ENCODE measurements at regions not wholly inside any gene's neighbourhood (a gene's known extent, or its start where the extent isn't known, plus 50 kb on each side); places are given as distances from the start of the nearest gene placed in this dataset.

- TF ChIP-seq POLR2A (IDR thresholded peaks at IDR 0.05; ENCODE audit: low read depth, low read length) (no peak), POLR2AphosphoS5 (IDR thresholded peaks at IDR 0.05; ENCODE audit: low read depth, low read length) (no peak), TAF1 (IDR thresholded peaks at IDR 0.05; ENCODE audit: low read depth, low read length) (no peak), POU2F2 (IDR thresholded peaks at IDR 0.05; ENCODE audit: low read depth, low read length) (no peak), PAX5 (IDR thresholded peaks at IDR 0.05; ENCODE audit: insufficient read depth, low read length, severe bottlenecking) (no peak)
Observed at GRCh38 chr3:107931326-107931725, 159.5 kb downstream of the CD47 start.
